Esophagus squamous epithelium (tissue), 4 donors: ENCODE measurements at regions not wholly inside any gene's neighbourhood (a gene's known extent, or its start where the extent isn't known, plus 50 kb on each side); places are given as distances from the start of the nearest gene placed in this dataset.

Source experiments
- POLR2A ChIP-seq, 4 donors: fragments of 450-650 bp; IDR thresholded peaks; one replicate each; pipeline ENCODE4 v1.6.1; 2017; ENCODE audit warnings: antibody characterized with exemption in 4 of 4, mild to moderate bottlenecking in 4 of 4, moderate library complexity in 3 of 4
- TF ChIP-seq, protein P1 (sequence below), 6 experiments: fragments of 450-650 bp in 4 of 6; fragments of 200-600 bp in 2 of 6; sonication (generic) in 2 of 6; IDR thresholded peaks; one replicate each; pipeline ENCODE4 v1.5.1; 2016 to 2019; ENCODE audit warnings: antibody characterized with exemption in 6 of 6, mild to moderate bottlenecking in 4 of 6, moderate library complexity in 4 of 6

DNA sequence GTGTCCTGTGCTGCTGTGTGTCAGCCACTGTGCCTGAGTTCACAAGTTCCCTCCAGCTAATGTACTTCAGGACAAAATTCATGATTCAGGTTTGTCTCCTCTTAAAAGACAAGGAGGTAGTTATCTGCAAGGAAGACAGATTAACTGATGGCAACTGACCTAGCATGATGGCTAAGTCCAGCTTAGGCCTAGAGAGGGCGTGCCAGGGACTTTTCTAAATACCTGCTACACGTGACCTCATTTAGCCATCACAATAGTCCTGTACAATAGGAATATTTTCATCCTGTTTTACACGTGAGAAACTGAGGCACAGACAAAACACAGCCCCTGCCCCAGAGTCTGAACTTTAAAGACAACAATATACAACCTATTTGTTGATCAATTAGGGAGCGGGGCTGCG is 275.7 kb downstream of the XPNPEP1 start:
- TF ChIP-seq, protein P1, sequence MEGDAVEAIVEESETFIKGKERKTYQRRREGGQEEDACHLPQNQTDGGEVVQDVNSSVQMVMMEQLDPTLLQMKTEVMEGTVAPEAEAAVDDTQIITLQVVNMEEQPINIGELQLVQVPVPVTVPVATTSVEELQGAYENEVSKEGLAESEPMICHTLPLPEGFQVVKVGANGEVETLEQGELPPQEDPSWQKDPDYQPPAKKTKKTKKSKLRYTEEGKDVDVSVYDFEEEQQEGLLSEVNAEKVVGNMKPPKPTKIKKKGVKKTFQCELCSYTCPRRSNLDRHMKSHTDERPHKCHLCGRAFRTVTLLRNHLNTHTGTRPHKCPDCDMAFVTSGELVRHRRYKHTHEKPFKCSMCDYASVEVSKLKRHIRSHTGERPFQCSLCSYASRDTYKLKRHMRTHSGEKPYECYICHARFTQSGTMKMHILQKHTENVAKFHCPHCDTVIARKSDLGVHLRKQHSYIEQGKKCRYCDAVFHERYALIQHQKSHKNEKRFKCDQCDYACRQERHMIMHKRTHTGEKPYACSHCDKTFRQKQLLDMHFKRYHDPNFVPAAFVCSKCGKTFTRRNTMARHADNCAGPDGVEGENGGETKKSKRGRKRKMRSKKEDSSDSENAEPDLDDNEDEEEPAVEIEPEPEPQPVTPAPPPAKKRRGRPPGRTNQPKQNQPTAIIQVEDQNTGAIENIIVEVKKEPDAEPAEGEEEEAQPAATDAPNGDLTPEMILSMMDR (IDR thresholded peaks at IDR 0.05), result no peak
- no peak for TF ChIP-seq POLR2A (IDR thresholded peaks at IDR 0.05)
